ENCODE measurements at regions not wholly inside any gene's neighbourhood (a gene's known extent, or its start where the extent isn't known, plus 50 kb on each side); places are given as distances from the start of the nearest gene placed in this dataset.

DNA sequence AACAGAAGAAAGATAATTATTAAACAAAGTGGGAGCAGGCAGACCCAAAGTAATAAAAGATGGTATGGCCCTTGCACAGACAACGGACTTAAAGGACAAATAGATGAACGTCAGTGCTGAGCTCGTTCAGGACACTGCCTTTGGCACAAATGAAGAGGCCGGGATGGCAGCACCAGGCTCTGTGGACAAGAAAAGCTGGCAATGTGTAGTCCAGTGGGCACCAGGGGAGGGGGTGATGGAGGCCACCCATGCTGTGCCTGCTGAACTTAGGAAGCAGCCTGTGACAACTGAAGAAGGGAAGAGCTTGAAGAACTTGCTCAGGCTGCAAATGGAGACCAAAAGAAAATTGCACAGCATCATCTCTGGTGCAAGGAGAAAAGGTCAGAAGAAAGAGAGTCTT lies 131.0 kb downstream of the ANKRD60 start:
- no peak for TF ChIP-seq SMC3 (IDR thresholded peaks at IDR 0.05; ENCODE audit: low read depth, low read length)
- no peak for TF ChIP-seq CTCF (conservative IDR thresholded peaks at IDR 0.05; ENCODE audit: low read depth, low read length)
- no peak for TF ChIP-seq POLR2A (IDR thresholded peaks at IDR 0.05; ENCODE audit: low read depth, low read length)
- TF ChIP-seq, protein P1, sequence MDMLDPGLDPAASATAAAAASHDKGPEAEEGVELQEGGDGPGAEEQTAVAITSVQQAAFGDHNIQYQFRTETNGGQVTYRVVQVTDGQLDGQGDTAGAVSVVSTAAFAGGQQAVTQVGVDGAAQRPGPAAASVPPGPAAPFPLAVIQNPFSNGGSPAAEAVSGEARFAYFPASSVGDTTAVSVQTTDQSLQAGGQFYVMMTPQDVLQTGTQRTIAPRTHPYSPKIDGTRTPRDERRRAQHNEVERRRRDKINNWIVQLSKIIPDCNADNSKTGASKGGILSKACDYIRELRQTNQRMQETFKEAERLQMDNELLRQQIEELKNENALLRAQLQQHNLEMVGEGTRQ (IDR thresholded peaks at IDR 0.05; ENCODE audit: low read depth, low read length) = no peak

Data from IMR-90 (cell line).